IMR-90 (cell line): ENCODE measurements at regions not wholly inside any gene's neighbourhood (a gene's known extent, or its start where the extent isn't known, plus 50 kb on each side); places are given as distances from the start of the nearest gene placed in this dataset.

Experiments used
- ATAC-seq: fragments of 200-7000 bp; cut with Tn5 transposase; 2 replicates; pipeline ENCODE4 v1.9.1; 2020; ENCODE audit warnings: low read depth, mild to moderate bottlenecking, moderate library complexity
- BruUV-seq: library from RNA; stranded (reverse); fragments of 400-500 nt; replicated peaks from 2 replicates; lab custom pipeline; 2021; lab: Mats Ljungman, UMichigan
- CTCF ChIA-PET: fragments of 300-600 bp; formaldehyde crosslinking; extraction: SDS; loops from one replicate; lab custom pipeline; 2021; ENCODE audit warnings: antibody characterized with exemption; lab: Yijun Ruan, JAX
- POLR2A ChIA-PET: fragments of 300-600 bp; sonication (Branson Sonifier 250); formaldehyde crosslinking; loops from one replicate; lab custom pipeline; 2022; ENCODE audit warnings: antibody characterized with exemption; ENCODE audit not compliant: unreplicated experiment; lab: Charles Lee
- DNase-seq: peaks from one replicate; pipeline ENCODE4 v3.0.0; 2013
- H2AFZ ChIP-seq: replicated peaks from 2 replicates; pipeline ENCODE3; 2013; ENCODE audit warnings: low read length, mild to moderate bottlenecking; ENCODE audit not compliant: poor library complexity
- H2AK5ac ChIP-seq: 2 replicates; pipeline ENCODE4 v1.6.1; 2013; ENCODE audit warnings: low read depth, low read length, inconsistent platforms
- H2AK9ac ChIP-seq: replicated peaks from 2 replicates; pipeline ENCODE3; 2013; ENCODE audit warnings: mild to moderate bottlenecking, low read depth, low read length, moderate library complexity; ENCODE audit not compliant: poor library complexity
- H2BK120ac ChIP-seq: 2 replicates; pipeline ENCODE4 v1.6.1; 2013; ENCODE audit warnings: low read depth, low read length, inconsistent platforms
- H2BK15ac ChIP-seq: 3 replicates; pipeline ENCODE4 v1.6.1; 2013; ENCODE audit warnings: low read depth, low read length, inconsistent platforms
- H2BK20ac ChIP-seq: 2 replicates; pipeline ENCODE4 v1.6.1; 2013; ENCODE audit warnings: low read depth, mild to moderate bottlenecking, inconsistent platforms, low read length, moderate library complexity
- H2BK5ac ChIP-seq: 2 replicates; pipeline ENCODE4 v1.6.1; 2013; ENCODE audit warnings: mild to moderate bottlenecking, low read depth, low read length, inconsistent platforms; ENCODE audit not compliant: poor library complexity, severe bottlenecking
- H3K14ac ChIP-seq: replicated peaks from 2 replicates; pipeline ENCODE4 v1.6.1; 2013; ENCODE audit warnings: low read depth, low read length, inconsistent platforms
- H3K18ac ChIP-seq: 2 replicates; pipeline ENCODE4 v1.6.1; 2013; ENCODE audit warnings: low read depth, low read length, control low read depth
- H3K23ac ChIP-seq: 2 replicates; pipeline ENCODE4 v1.6.1; 2013; ENCODE audit warnings: low read depth, low read length, inconsistent platforms
- H3K27ac ChIP-seq: 2 replicates; pipeline ENCODE4 v1.5.1; 2013; ENCODE audit warnings: mild to moderate bottlenecking, control low read depth, low read length; ENCODE audit not compliant: insufficient read depth
- H3K27me3 ChIP-seq: 2 replicates; pipeline ENCODE4 v1.6.1; 2013; ENCODE audit warnings: low read length; ENCODE audit not compliant: control insufficient read depth, insufficient read depth
- H3K36me3 ChIP-seq: 2 replicates; pipeline ENCODE4 v1.6.1; 2013; ENCODE audit warnings: low read length, mixed read lengths; ENCODE audit not compliant: control insufficient read depth, insufficient read depth
- H3K4ac ChIP-seq: 2 replicates; pipeline ENCODE4 v1.6.1; 2013; ENCODE audit warnings: low read depth, low read length, inconsistent platforms
- H3K4me1 ChIP-seq: 2 replicates; pipeline ENCODE4 v1.6.1; 2013; ENCODE audit warnings: low read length, mixed read lengths; ENCODE audit not compliant: control insufficient read depth, insufficient read depth
- H3K4me2 ChIP-seq: 2 replicates; pipeline ENCODE4 v1.6.1; 2013; ENCODE audit warnings: low read depth, mild to moderate bottlenecking, control low read depth, low read length, moderate library complexity
- H3K4me3 ChIP-seq: 2 replicates; pipeline ENCODE4 v1.5.1; 2013; ENCODE audit warnings: low read depth, mild to moderate bottlenecking, control low read depth, low read length, moderate library complexity; ENCODE audit not compliant: insufficient read depth
- H3K56ac ChIP-seq: 2 replicates; pipeline ENCODE4 v1.6.1; 2013; ENCODE audit warnings: low read length, inconsistent platforms; ENCODE audit not compliant: insufficient read depth; ENCODE audit errors: extremely low read depth
- H3K79me1 ChIP-seq, 2 experiments: 2 replicates each; pipeline ENCODE4 v1.6.1; 2013; ENCODE audit warnings: low read length in 2 of 2, inconsistent platforms in 1 of 2, low read depth in 1 of 2
- H3K9ac ChIP-seq: 2 replicates; pipeline ENCODE4 v1.6.1; 2013; ENCODE audit warnings: low read depth, low read length, control low read depth
- H3K9me1 ChIP-seq: 2 replicates; pipeline ENCODE4 v1.6.1; 2013; ENCODE audit warnings: low read length, inconsistent platforms; ENCODE audit not compliant: insufficient read depth
- H3K9me3 ChIP-seq: 2 replicates; pipeline ENCODE4 v1.6.1; 2013; ENCODE audit warnings: low read length; ENCODE audit not compliant: control insufficient read depth, insufficient read depth
- H4K20me1 ChIP-seq: 2 replicates; pipeline ENCODE4 v1.6.1; 2013; ENCODE audit warnings: low read length, inconsistent platforms; ENCODE audit not compliant: insufficient read depth
- H4K5ac ChIP-seq: 2 replicates; pipeline ENCODE4 v1.6.1; 2013; ENCODE audit warnings: mild to moderate bottlenecking, low read depth, low read length, control low read depth
- H4K8ac ChIP-seq, 2 experiments: 2 replicates each; pipeline ENCODE4 v1.6.1; 2013; ENCODE audit warnings: low read depth in 2 of 2, low read length in 2 of 2, control low read depth in 1 of 2, inconsistent platforms in 1 of 2
- H4K91ac ChIP-seq: 2 replicates; pipeline ENCODE4 v1.6.1; 2013; ENCODE audit warnings: low read depth, low read length, inconsistent platforms; ENCODE audit not compliant: insufficient read depth
- CEBPB ChIP-seq: IDR thresholded peaks from 2 replicates; pipeline ENCODE4 v1.6.1; 2012; ENCODE audit warnings: low read depth, low read length, improper control_type of control experiment
- CHD1 ChIP-seq: IDR thresholded peaks from 2 replicates; pipeline ENCODE4 v1.6.1; 2012; ENCODE audit warnings: low read depth, low read length, improper control_type of control experiment
- CTCF ChIP-seq: conservative IDR thresholded peaks from 2 replicates; pipeline ENCODE4 v1.5.1; 2012; ENCODE audit warnings: mild to moderate bottlenecking, low read depth, low read length, improper control_type of control experiment
- ELK1 ChIP-seq: fragments of 150-350 bp; IDR thresholded peaks from 2 replicates; pipeline ENCODE4 v1.6.1; 2016; ENCODE audit warnings: low read depth, mild to moderate bottlenecking, low read length, moderate library complexity, borderline replicate concordance
- FOS ChIP-seq: fragments of 150-350 bp; IDR thresholded peaks from 2 replicates; pipeline ENCODE4 v1.6.1; 2016; ENCODE audit warnings: low read depth, low read length
- MAFK ChIP-seq: IDR thresholded peaks from 2 replicates; pipeline ENCODE4 v1.6.1; 2012; ENCODE audit warnings: low read depth, low read length, improper control_type of control experiment
- MAZ ChIP-seq: IDR thresholded peaks from 2 replicates; pipeline ENCODE4 v1.6.1; 2012; ENCODE audit warnings: low read depth, mild to moderate bottlenecking, low read length, improper control_type of control experiment, moderate library complexity, borderline replicate concordance
- MXI1 ChIP-seq: IDR thresholded peaks from 2 replicates; pipeline ENCODE4 v1.6.1; 2012; ENCODE audit warnings: low read depth, mild to moderate bottlenecking, low read length, moderate library complexity, borderline replicate concordance
- NFE2L2 ChIP-seq: fragments of 150-350 bp; IDR thresholded peaks from 2 replicates; pipeline ENCODE4 v1.6.1; 2016; ENCODE audit warnings: low read depth, mild to moderate bottlenecking, low read length
- POLR2A ChIP-seq: IDR thresholded peaks from 2 replicates; pipeline ENCODE4 v1.6.1; 2012; ENCODE audit warnings: mild to moderate bottlenecking, low read depth, low read length
- RAD21 ChIP-seq: IDR thresholded peaks from 2 replicates; pipeline ENCODE4 v1.6.1; 2012; ENCODE audit warnings: low read length, improper control_type of control experiment
- RCOR1 ChIP-seq: IDR thresholded peaks from 2 replicates; pipeline ENCODE4 v1.6.1; 2012; ENCODE audit warnings: mild to moderate bottlenecking, low read length, improper control_type of control experiment; ENCODE audit not compliant: insufficient replicate concordance
- RFX5 ChIP-seq: IDR thresholded peaks from 2 replicates; pipeline ENCODE4 v1.8.0; 2012; ENCODE audit warnings: low read depth, mild to moderate bottlenecking, low read length, moderate library complexity
- SMC3 ChIP-seq: fragments of 150-350 bp; IDR thresholded peaks from 2 replicates; pipeline ENCODE4 v1.6.1; 2016; ENCODE audit warnings: low read depth, mild to moderate bottlenecking, antibody characterized with exemption, low read length, moderate library complexity
- WGBS, 2 experiments: methylation state at CpG; one replicate each; pipeline versions ENCODE4 v1.1.5 to v1.1.7; 2013; ENCODE audit warnings: missing lambda C conversion rate in 2 of 2; ENCODE audit not compliant: insufficient read length in 1 of 2; ENCODE audit errors: extremely low coverage in 2 of 2; 5-methylcytosine and 5-hydroxymethylcytosine counted together
- dilution Hi-C: fragments of 300-500 bp; cut with HindIII; formaldehyde crosslinking; loops from one replicate; pipeline ENCODE4 v1.14.3; 2018; ENCODE audit warnings: low sequenced_read_pairs; ENCODE audit not compliant: unreplicated experiment
- in situ Hi-C: fragments of 300-500 bp; cut with MboI; formaldehyde crosslinking; loops from 3 replicates; pipeline ENCODE4 v1.14.3; 2019; ENCODE audit warnings: low sequenced_read_pairs, inconsistent platforms, mixed read lengths
- intact Hi-C: fragments of 100-400 bp; cut with micrococcal nuclease; formaldehyde crosslinking; loops from 2 replicates; pipeline ENCODE4 v1.10.0; 2022
- TF ChIP-seq, protein P1 (sequence below): fragments of 150-350 bp; IDR thresholded peaks from 2 replicates; pipeline ENCODE4 v1.6.1; 2017; ENCODE audit warnings: mild to moderate bottlenecking, antibody characterized with exemption, low read length, low read depth

DNA sequence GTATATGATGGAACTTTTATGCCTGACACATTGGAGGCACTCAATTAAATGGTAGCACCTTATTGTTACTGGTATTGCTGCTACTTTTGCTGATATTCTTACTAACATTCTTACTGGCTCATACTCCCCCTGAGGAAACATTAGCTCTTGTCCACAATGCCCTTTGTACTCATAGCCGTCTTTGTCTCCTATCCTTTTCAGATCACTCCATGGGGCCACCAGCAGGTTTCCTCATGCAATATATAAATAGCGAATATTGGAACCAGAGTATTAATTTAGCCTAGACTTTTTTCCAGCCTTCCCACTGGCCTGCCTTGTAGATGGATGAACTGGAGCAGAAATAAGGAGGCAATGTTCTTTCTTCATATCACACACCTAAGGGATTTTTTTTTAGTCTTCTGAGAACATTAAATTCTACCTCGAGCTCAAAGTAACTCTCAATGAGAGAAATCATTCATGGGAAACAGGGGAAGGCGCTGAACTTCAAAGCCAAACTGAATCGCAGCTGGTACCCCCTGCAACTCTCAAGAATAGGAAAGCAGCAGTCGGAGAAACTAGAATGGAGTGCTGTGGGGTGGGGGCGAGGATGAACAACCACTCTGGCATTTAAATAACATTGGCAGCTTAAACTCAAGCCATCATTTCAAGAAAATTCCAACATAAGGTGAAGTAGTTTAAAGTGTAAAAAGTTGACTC lies 300.3 kb downstream of the TAFA4 start:
- H2BK120ac ChIP-seq, result no peak overlapping the region
- no peaks in the 10 kb centered on the region for H3K36me3 ChIP-seq
- H3K4me3 ChIP-seq, result no peak overlapping the region
- H3K27me3 ChIP-seq, result no peaks in the 10 kb centered on the region
- H3K79me1 ChIP-seq, result no peaks in the 10 kb centered on the region
- intact Hi-C loops, result no loop called here
- H3K14ac ChIP-seq, result no peak overlapping the region
- WGBS, 2 experiments, result no CpG with 5 or more reads among the region's 7 CpGs
- H3K56ac ChIP-seq, result no peak overlapping the region
- no peak overlapping the region for H4K8ac ChIP-seq
- no peak overlapping the region for H4K91ac ChIP-seq
- no peak for TF ChIP-seq MXI1
- TF ChIP-seq SMC3, result no peak
- no peak for TF ChIP-seq MAZ
- TF ChIP-seq CTCF, result no peak
- TF ChIP-seq MAFK, result no peak
- no peak for TF ChIP-seq RAD21
- TF ChIP-seq FOS, result no peak
- TF ChIP-seq CHD1, result no peak
- TF ChIP-seq CEBPB, result no peak
- no peak for TF ChIP-seq RFX5
- TF ChIP-seq POLR2A, result no peak
- no peak for TF ChIP-seq ELK1
- no peak for TF ChIP-seq RCOR1
- TF ChIP-seq, protein P1, sequence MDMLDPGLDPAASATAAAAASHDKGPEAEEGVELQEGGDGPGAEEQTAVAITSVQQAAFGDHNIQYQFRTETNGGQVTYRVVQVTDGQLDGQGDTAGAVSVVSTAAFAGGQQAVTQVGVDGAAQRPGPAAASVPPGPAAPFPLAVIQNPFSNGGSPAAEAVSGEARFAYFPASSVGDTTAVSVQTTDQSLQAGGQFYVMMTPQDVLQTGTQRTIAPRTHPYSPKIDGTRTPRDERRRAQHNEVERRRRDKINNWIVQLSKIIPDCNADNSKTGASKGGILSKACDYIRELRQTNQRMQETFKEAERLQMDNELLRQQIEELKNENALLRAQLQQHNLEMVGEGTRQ, result no peak
- no peak for TF ChIP-seq NFE2L2
- no peak overlapping the region for H3K23ac ChIP-seq
- no peak overlapping the region for H3K27ac ChIP-seq
- H3K9ac ChIP-seq, result no peak overlapping the region
- DNase-seq, result no peak
- in situ Hi-C loops, result no loop called here
- no TSS peak for BruUV-seq
- no peak overlapping the region for H2BK15ac ChIP-seq
- H4K5ac ChIP-seq, result no peak overlapping the region
- H2AK9ac ChIP-seq, result no peak overlapping the region
- no peak overlapping the region for H2BK5ac ChIP-seq
- H2BK20ac ChIP-seq, result no peak overlapping the region
- H3K4me1 ChIP-seq, result no peaks in the 10 kb centered on the region
- no peak overlapping the region for H2AFZ ChIP-seq
- H2AK5ac ChIP-seq, result no peak overlapping the region
- H3K18ac ChIP-seq, result no peak overlapping the region
- H4K20me1 ChIP-seq, result no peaks in the 10 kb centered on the region
- no peak overlapping the region for H3K4ac ChIP-seq
- ChIA-PET POLR2A (no interaction called here), CTCF (no interaction called here)
- H3K4me2 ChIP-seq, result no peak overlapping the region
- peaks cover 9% of the 10 kb centered on the region; the same call in 1 of the 2 replicates for H3K9me3 ChIP-seq
- no peaks in the 10 kb centered on the region for H3K9me1 ChIP-seq
- dilution Hi-C loops, result no loop called here
- no peak for ATAC-seq
